ENCODE measurements at regions not wholly inside any gene's neighbourhood (a gene's known extent, or its start where the extent isn't known, plus 50 kb on each side); places are given as distances from the start of the nearest gene placed in this dataset.

DNA sequence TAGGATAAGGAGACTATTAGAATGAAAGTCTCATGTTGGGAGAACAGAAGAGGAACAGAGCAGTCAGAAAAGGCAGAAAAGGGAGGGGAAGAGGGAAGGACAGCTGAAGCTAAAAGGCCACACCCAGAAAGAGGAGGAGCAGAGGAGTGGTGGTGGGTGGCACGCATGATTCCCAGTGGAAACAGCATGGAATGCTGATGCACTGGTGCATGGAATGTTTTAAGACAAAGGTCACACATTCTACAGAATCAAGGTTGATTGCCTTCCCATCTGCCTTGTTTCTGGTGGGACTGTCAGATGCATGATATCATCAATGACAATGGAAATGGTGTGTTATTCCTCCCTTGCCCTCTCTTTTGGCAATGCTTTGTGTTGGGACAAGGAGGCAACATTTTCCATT lies 285.4 kb upstream of the MKI67 start:
- no peak for TF ChIP-seq CTCF (IDR thresholded peaks at IDR 0.05; ENCODE audit: insufficient read depth, low read length, poor library complexity, severe bottlenecking)
- Histone ChIP-seq H3K27me3 (ENCODE audit: control insufficient read depth, insufficient read depth, low read length) (no peaks in the 10 kb centered on the region), H3K36me3 (ENCODE audit: control insufficient read depth, insufficient read depth, low read length) (no peaks in the 10 kb centered on the region), H3K4me3 (ENCODE audit: low read depth, low read length) (no peak overlapping the region)
- no peak for DNase-seq (ENCODE audit: low read depth)

DNA sequence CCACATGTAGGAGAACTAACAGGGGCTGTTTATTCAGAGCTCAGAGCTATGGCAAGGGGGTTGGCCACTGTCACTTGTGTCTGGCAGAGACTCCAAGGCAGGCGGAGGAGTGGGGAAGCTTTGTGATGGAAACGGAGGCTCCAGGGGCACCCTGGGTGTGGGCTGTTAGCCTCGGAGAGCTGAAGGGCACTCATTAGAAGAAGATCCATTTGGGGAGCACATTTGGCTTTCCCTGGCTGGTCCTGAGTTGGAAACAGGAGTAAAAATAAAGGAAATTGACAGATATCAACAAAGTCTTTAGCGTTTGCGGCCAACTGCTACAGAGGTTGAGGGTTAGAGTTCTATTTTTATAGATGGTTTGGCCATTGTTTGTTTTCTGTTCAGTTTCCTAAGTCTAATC lies 288.3 kb upstream of the MKI67 start:
- no peak for TF ChIP-seq CTCF (IDR thresholded peaks at IDR 0.05; ENCODE audit: insufficient read depth, low read length, poor library complexity, severe bottlenecking)
- no peak for DNase-seq (ENCODE audit: low read depth)
- Histone ChIP-seq H3K27me3 (ENCODE audit: control insufficient read depth, insufficient read depth, low read length) (no peaks in the 10 kb centered on the region), H3K4me3 (ENCODE audit: low read depth, low read length) (no peak overlapping the region), H3K36me3 (ENCODE audit: control insufficient read depth, insufficient read depth, low read length) (no peaks in the 10 kb centered on the region)

GRCh38 chr10:128416231-128416630 lies 290.0 kb upstream of the MKI67 start:
- no peak for DNase-seq (ENCODE audit: low read depth)
- no peak for TF ChIP-seq CTCF (IDR thresholded peaks at IDR 0.05; ENCODE audit: insufficient read depth, low read length, poor library complexity, severe bottlenecking)
- Histone ChIP-seq H3K4me3 (ENCODE audit: low read depth, low read length) (no peak overlapping the region), H3K36me3 (ENCODE audit: control insufficient read depth, insufficient read depth, low read length) (no peaks in the 10 kb centered on the region), H3K27me3 (ENCODE audit: control insufficient read depth, insufficient read depth, low read length) (no peaks in the 10 kb centered on the region)

- no peak for DNase-seq (ENCODE audit: low read depth)
- Histone ChIP-seq H3K36me3 (ENCODE audit: control insufficient read depth, insufficient read depth, low read length) (no peaks in the 10 kb centered on the region), H3K27me3 (ENCODE audit: control insufficient read depth, insufficient read depth, low read length) (no peaks in the 10 kb centered on the region), H3K4me3 (ENCODE audit: low read depth, low read length) (no peak overlapping the region)
- TF ChIP-seq CTCF (IDR thresholded peaks at IDR 0.05; ENCODE audit: insufficient read depth, low read length, poor library complexity, severe bottlenecking), result no peak
Measured at GRCh38 chr10:128417826-128418225, 291.6 kb upstream of the MKI67 start.

- Histone ChIP-seq H3K4me3 (ENCODE audit: low read depth, low read length) (no peak overlapping the region), H3K27me3 (ENCODE audit: control insufficient read depth, insufficient read depth, low read length) (no peaks in the 10 kb centered on the region), H3K36me3 (ENCODE audit: control insufficient read depth, insufficient read depth, low read length) (no peaks in the 10 kb centered on the region)
- no peak for DNase-seq (ENCODE audit: low read depth)
- no peak for TF ChIP-seq CTCF (IDR thresholded peaks at IDR 0.05; ENCODE audit: insufficient read depth, low read length, poor library complexity, severe bottlenecking)
Measured at GRCh38 chr10:128418819-128419218, 292.6 kb upstream of the MKI67 start.

DNA sequence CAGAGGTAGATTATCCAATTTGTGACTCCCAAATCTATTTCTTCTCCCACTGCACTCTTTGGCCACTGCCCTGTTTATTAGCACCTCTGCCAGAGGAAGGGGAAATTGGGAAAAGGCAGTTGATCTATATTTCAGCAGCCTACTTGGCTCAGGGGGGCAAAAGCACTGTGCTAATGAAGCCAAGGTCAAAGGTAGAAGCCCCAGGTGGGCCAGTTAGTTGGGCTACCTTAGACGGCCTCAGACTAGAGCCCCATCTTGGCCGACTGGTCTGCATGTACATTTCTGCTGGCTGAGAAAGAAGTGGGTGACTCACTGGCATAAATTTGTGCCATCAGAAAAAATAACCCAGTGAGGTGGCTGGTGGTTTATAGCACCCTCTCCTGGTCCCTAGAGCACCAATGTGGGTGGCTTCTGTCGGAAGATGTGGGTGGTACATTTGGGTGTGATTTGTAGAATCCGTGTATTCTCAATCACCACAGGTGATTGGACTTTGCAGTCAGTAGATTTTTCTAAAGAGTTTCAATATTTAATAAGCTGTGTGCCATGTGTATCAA lies 293.3 kb upstream of the MKI67 start:
- DNase-seq (ENCODE audit: low read depth), result no peak
- H3K36me3 ChIP-seq (ENCODE audit: control insufficient read depth, insufficient read depth, low read length), result no peaks in the 10 kb centered on the region
- TF ChIP-seq CTCF (IDR thresholded peaks at IDR 0.05; ENCODE audit: insufficient read depth, low read length, poor library complexity, severe bottlenecking), result no peak
- no peaks in the 10 kb centered on the region for H3K27me3 ChIP-seq (ENCODE audit: control insufficient read depth, insufficient read depth, low read length)
- H3K4me3 ChIP-seq (ENCODE audit: low read depth, low read length), result no peak overlapping the region

Measured in kidney epithelial cell (primary cell).